NCI-H2107 treated with DMSO at 0.1 percent for 48 hours (cell line): ENCODE measurements at regions not wholly inside any gene's neighbourhood (a gene's known extent, or its start where the extent isn't known, plus 50 kb on each side); places are given as distances from the start of the nearest gene placed in this dataset.

Source experiments
- DNase-seq: peaks from one replicate; lab custom pipeline; 2025; ENCODE audit not compliant: unreplicated experiment; lab: John Stamatoyannopoulos, UW

GRCh38 chr17:33750943-33751701, 458.0 kb upstream of the ASIC2 start:
- peak; percentile 21 for DNase-seq

- no peak for DNase-seq
These were observed 458.6 kb upstream of the ASIC2 start for GRCh38 chr17:33751702-33752065.

GRCh38 chr17:33753452-33753851, 460.4 kb upstream of the ASIC2 start:
- DNase-seq: no peak

- no peak for DNase-seq
These were observed 462.9 kb upstream of the ASIC2 start for GRCh38 chr17:33756021-33756420.

- DNase-seq: no peak
These were observed 472.8 kb upstream of the ASIC2 start for GRCh38 chr17:33765871-33766270.

GRCh38 chr17:33766721-33767120, 473.6 kb upstream of the ASIC2 start:
- DNase-seq: no peak

DNA sequence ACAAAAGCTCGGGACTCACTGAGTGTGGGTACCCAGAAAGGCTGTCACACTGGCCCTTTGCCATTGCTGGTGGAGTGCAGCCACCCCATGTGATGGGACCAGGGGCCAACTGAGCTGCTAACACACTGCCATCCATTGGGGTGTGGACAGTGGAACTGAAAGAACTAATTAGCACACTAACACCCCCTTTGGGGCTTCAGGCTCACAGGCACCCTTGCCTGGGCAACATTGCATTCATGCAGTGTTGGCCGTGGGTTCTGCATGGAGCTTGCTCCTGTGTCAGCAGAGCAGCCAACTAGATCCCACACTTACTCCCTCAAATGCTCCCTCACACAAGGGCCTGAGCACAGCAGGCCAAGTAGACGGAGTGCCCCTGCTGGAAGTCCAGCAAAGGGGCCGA, 476.0 kb upstream of the ASIC2 start:
- no peak for DNase-seq

GRCh38 chr17:33776304-33776703, 478.8 kb upstream of the CCL2 start:
- DNase-seq: no peak

DNA sequence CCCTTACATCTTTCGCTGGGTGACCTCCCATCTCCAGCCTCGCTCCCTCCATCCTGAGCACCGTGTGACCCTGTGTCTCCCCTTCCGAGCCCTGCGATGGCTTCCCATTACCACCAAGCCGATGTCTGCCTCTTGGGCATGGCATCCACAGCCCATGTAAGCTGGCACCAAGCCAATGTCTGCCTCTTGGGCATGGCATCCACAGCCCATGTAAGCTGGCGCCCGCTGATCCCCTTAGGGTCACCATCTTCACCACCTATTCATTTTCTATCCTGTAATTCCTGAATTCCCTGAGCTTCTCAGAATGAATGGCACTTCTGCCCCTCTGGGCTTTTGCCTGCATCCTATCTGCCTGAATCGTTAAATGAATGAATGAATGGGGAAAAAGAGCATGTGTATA, 478.2 kb upstream of the CCL2 start:
- DNase-seq: no peak

- DNase-seq: no peak
These were observed 477.4 kb upstream of the CCL2 start for GRCh38 chr17:33777674-33778073.

GRCh38 chr17:33778505-33779233, 476.4 kb upstream of the CCL2 start:
- no peak for DNase-seq

GRCh38 chr17:33779234-33779591, 475.9 kb upstream of the CCL2 start:
- DNase-seq: peak; percentile 51

DNA sequence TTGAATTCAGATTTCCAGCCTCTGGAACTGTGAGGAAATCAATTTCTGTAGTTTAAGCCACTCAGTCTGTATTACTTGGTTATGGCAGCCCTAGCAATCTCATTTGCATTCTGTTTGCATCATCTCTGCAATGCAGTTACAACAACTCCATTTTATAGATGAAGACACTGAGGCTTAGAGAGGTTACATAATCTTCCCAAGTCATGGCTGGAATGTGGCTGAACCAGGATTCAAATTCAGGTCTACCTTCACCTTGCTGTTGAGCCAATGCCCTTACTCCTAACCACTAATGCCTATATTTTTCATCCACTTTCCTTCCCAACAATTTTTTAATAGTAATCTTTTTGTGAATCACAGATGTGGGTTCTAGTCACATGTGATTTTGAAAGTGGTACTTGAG, 469.8 kb upstream of the CCL2 start:
- no peak for DNase-seq

DNA sequence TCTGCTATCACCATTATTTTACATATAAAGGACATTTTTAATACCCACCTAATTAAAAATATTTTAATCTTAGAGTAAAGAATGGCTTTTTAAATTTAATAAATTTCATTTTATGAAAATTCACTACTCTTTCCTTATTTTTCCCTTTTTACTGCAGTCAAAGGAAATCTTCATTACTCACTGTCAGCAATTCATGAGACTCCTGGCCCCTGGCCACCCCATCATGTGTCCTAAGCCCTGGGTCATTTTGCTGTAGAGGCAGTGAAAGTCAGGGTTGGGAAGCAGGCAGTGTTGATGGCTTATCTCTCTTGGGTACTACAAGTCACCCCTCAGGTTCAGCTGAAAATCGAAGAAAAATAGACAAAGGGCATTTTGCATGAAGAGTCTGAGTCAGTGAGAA, 468.6 kb upstream of the CCL2 start:
- DNase-seq: no peak

DNA sequence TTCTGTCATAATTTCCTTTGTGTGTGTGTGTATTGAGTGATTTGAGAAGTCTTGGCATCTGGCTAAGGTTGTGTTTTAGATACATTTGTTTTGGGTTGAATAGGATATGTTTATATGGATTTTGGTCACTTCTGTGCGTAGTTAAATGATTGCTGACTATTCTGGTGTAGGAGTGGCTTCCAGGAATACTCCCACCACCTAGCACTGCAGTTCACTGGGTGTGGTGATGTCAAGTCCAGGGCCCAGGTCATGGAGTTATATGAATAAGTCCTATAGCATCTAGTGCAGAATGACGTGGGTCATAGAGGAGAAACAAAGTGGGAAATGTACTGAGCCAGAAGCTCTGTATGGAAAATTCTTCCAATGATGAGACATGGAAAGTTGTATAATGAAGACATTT, 465.4 kb upstream of the CCL2 start:
- no peak for DNase-seq

- DNase-seq: no peak
These were observed 457.9 kb upstream of the CCL2 start for GRCh38 chr17:33797181-33797580.

- no peak for DNase-seq
These were observed 456.8 kb upstream of the CCL2 start for GRCh38 chr17:33798308-33798707.

- no peak for DNase-seq
These were observed 452.5 kb upstream of the CCL2 start for GRCh38 chr17:33802349-33803198.

- no peak for DNase-seq
These were observed 451.8 kb upstream of the CCL2 start for GRCh38 chr17:33803199-33803685.

- no peak for DNase-seq
These were observed 451.4 kb upstream of the CCL2 start for GRCh38 chr17:33803686-33804085.

- DNase-seq: no peak
These were observed 450.7 kb upstream of the CCL2 start for GRCh38 chr17:33804401-33804800.

GRCh38 chr17:33806631-33807030, 448.5 kb upstream of the CCL2 start:
- no peak for DNase-seq
